IMR-90 (cell line): ENCODE measurements at regions not wholly inside any gene's neighbourhood (a gene's known extent, or its start where the extent isn't known, plus 50 kb on each side); places are given as distances from the start of the nearest gene placed in this dataset.

Source experiments
- ATAC-seq: fragments of 200-7000 bp; cut with Tn5 transposase; 2 replicates; pipeline ENCODE4 v1.9.1; 2020; ENCODE audit warnings: low read depth, mild to moderate bottlenecking, moderate library complexity
- BruUV-seq: library from RNA; stranded (reverse); fragments of 400-500 nt; replicated peaks from 2 replicates; lab custom pipeline; 2021; lab: Mats Ljungman, UMichigan
- CTCF ChIA-PET: fragments of 300-600 bp; formaldehyde crosslinking; extraction: SDS; loops from one replicate; lab custom pipeline; 2021; ENCODE audit warnings: antibody characterized with exemption; lab: Yijun Ruan, JAX
- POLR2A ChIA-PET: fragments of 300-600 bp; sonication (Branson Sonifier 250); formaldehyde crosslinking; loops from one replicate; lab custom pipeline; 2022; ENCODE audit warnings: antibody characterized with exemption; ENCODE audit not compliant: unreplicated experiment; lab: Charles Lee
- DNase-seq: peaks from one replicate; pipeline ENCODE4 v3.0.0; 2013
- H2AFZ ChIP-seq: replicated peaks from 2 replicates; pipeline ENCODE3; 2013; ENCODE audit warnings: low read length, mild to moderate bottlenecking; ENCODE audit not compliant: poor library complexity
- H2AK5ac ChIP-seq: 2 replicates; pipeline ENCODE4 v1.6.1; 2013; ENCODE audit warnings: low read depth, low read length, inconsistent platforms
- H2AK9ac ChIP-seq: replicated peaks from 2 replicates; pipeline ENCODE3; 2013; ENCODE audit warnings: mild to moderate bottlenecking, low read depth, low read length, moderate library complexity; ENCODE audit not compliant: poor library complexity
- H2BK120ac ChIP-seq: 2 replicates; pipeline ENCODE4 v1.6.1; 2013; ENCODE audit warnings: low read depth, low read length, inconsistent platforms
- H2BK15ac ChIP-seq: 3 replicates; pipeline ENCODE4 v1.6.1; 2013; ENCODE audit warnings: low read depth, low read length, inconsistent platforms
- H2BK20ac ChIP-seq: 2 replicates; pipeline ENCODE4 v1.6.1; 2013; ENCODE audit warnings: low read depth, mild to moderate bottlenecking, inconsistent platforms, low read length, moderate library complexity
- H2BK5ac ChIP-seq: 2 replicates; pipeline ENCODE4 v1.6.1; 2013; ENCODE audit warnings: mild to moderate bottlenecking, low read depth, low read length, inconsistent platforms; ENCODE audit not compliant: poor library complexity, severe bottlenecking
- H3K14ac ChIP-seq: replicated peaks from 2 replicates; pipeline ENCODE4 v1.6.1; 2013; ENCODE audit warnings: low read depth, low read length, inconsistent platforms
- H3K18ac ChIP-seq: 2 replicates; pipeline ENCODE4 v1.6.1; 2013; ENCODE audit warnings: low read depth, low read length, control low read depth
- H3K23ac ChIP-seq: 2 replicates; pipeline ENCODE4 v1.6.1; 2013; ENCODE audit warnings: low read depth, low read length, inconsistent platforms
- H3K27ac ChIP-seq: 2 replicates; pipeline ENCODE4 v1.5.1; 2013; ENCODE audit warnings: mild to moderate bottlenecking, control low read depth, low read length; ENCODE audit not compliant: insufficient read depth
- H3K27me3 ChIP-seq: 2 replicates; pipeline ENCODE4 v1.6.1; 2013; ENCODE audit warnings: low read length; ENCODE audit not compliant: control insufficient read depth, insufficient read depth
- H3K36me3 ChIP-seq: 2 replicates; pipeline ENCODE4 v1.6.1; 2013; ENCODE audit warnings: low read length, mixed read lengths; ENCODE audit not compliant: control insufficient read depth, insufficient read depth
- H3K4ac ChIP-seq: 2 replicates; pipeline ENCODE4 v1.6.1; 2013; ENCODE audit warnings: low read depth, low read length, inconsistent platforms
- H3K4me1 ChIP-seq: 2 replicates; pipeline ENCODE4 v1.6.1; 2013; ENCODE audit warnings: low read length, mixed read lengths; ENCODE audit not compliant: control insufficient read depth, insufficient read depth
- H3K4me2 ChIP-seq: 2 replicates; pipeline ENCODE4 v1.6.1; 2013; ENCODE audit warnings: low read depth, mild to moderate bottlenecking, control low read depth, low read length, moderate library complexity
- H3K4me3 ChIP-seq: 2 replicates; pipeline ENCODE4 v1.5.1; 2013; ENCODE audit warnings: low read depth, mild to moderate bottlenecking, control low read depth, low read length, moderate library complexity; ENCODE audit not compliant: insufficient read depth
- H3K56ac ChIP-seq: 2 replicates; pipeline ENCODE4 v1.6.1; 2013; ENCODE audit warnings: low read length, inconsistent platforms; ENCODE audit not compliant: insufficient read depth; ENCODE audit errors: extremely low read depth
- H3K79me1 ChIP-seq, 2 experiments: 2 replicates each; pipeline ENCODE4 v1.6.1; 2013; ENCODE audit warnings: low read length in 2 of 2, inconsistent platforms in 1 of 2, low read depth in 1 of 2
- H3K9ac ChIP-seq: 2 replicates; pipeline ENCODE4 v1.6.1; 2013; ENCODE audit warnings: low read depth, low read length, control low read depth
- H3K9me1 ChIP-seq: 2 replicates; pipeline ENCODE4 v1.6.1; 2013; ENCODE audit warnings: low read length, inconsistent platforms; ENCODE audit not compliant: insufficient read depth
- H3K9me3 ChIP-seq: 2 replicates; pipeline ENCODE4 v1.6.1; 2013; ENCODE audit warnings: low read length; ENCODE audit not compliant: control insufficient read depth, insufficient read depth
- H4K20me1 ChIP-seq: 2 replicates; pipeline ENCODE4 v1.6.1; 2013; ENCODE audit warnings: low read length, inconsistent platforms; ENCODE audit not compliant: insufficient read depth
- H4K5ac ChIP-seq: 2 replicates; pipeline ENCODE4 v1.6.1; 2013; ENCODE audit warnings: mild to moderate bottlenecking, low read depth, low read length, control low read depth
- H4K8ac ChIP-seq, 2 experiments: 2 replicates each; pipeline ENCODE4 v1.6.1; 2013; ENCODE audit warnings: low read depth in 2 of 2, low read length in 2 of 2, control low read depth in 1 of 2, inconsistent platforms in 1 of 2
- H4K91ac ChIP-seq: 2 replicates; pipeline ENCODE4 v1.6.1; 2013; ENCODE audit warnings: low read depth, low read length, inconsistent platforms; ENCODE audit not compliant: insufficient read depth
- CHD1 ChIP-seq: IDR thresholded peaks from 2 replicates; pipeline ENCODE4 v1.6.1; 2012; ENCODE audit warnings: low read depth, low read length, improper control_type of control experiment
- MXI1 ChIP-seq: IDR thresholded peaks from 2 replicates; pipeline ENCODE4 v1.6.1; 2012; ENCODE audit warnings: low read depth, mild to moderate bottlenecking, low read length, moderate library complexity, borderline replicate concordance
- NFE2L2 ChIP-seq: fragments of 150-350 bp; IDR thresholded peaks from 2 replicates; pipeline ENCODE4 v1.6.1; 2016; ENCODE audit warnings: low read depth, mild to moderate bottlenecking, low read length
- POLR2A ChIP-seq: IDR thresholded peaks from 2 replicates; pipeline ENCODE4 v1.6.1; 2012; ENCODE audit warnings: mild to moderate bottlenecking, low read depth, low read length
- RAD21 ChIP-seq: IDR thresholded peaks from 2 replicates; pipeline ENCODE4 v1.6.1; 2012; ENCODE audit warnings: low read length, improper control_type of control experiment
- RCOR1 ChIP-seq: IDR thresholded peaks from 2 replicates; pipeline ENCODE4 v1.6.1; 2012; ENCODE audit warnings: mild to moderate bottlenecking, low read length, improper control_type of control experiment; ENCODE audit not compliant: insufficient replicate concordance
- SMC3 ChIP-seq: fragments of 150-350 bp; IDR thresholded peaks from 2 replicates; pipeline ENCODE4 v1.6.1; 2016; ENCODE audit warnings: low read depth, mild to moderate bottlenecking, antibody characterized with exemption, low read length, moderate library complexity
- WGBS, 2 experiments: methylation state at CpG; one replicate each; pipeline versions ENCODE4 v1.1.5 to v1.1.7; 2013; ENCODE audit warnings: missing lambda C conversion rate in 2 of 2; ENCODE audit not compliant: insufficient read length in 1 of 2; ENCODE audit errors: extremely low coverage in 2 of 2; 5-methylcytosine and 5-hydroxymethylcytosine counted together
- dilution Hi-C: fragments of 300-500 bp; cut with HindIII; formaldehyde crosslinking; loops from one replicate; pipeline ENCODE4 v1.14.3; 2018; ENCODE audit warnings: low sequenced_read_pairs; ENCODE audit not compliant: unreplicated experiment
- in situ Hi-C: fragments of 300-500 bp; cut with MboI; formaldehyde crosslinking; loops from 3 replicates; pipeline ENCODE4 v1.14.3; 2019; ENCODE audit warnings: low sequenced_read_pairs, inconsistent platforms, mixed read lengths
- intact Hi-C: fragments of 100-400 bp; cut with micrococcal nuclease; formaldehyde crosslinking; loops from 2 replicates; pipeline ENCODE4 v1.10.0; 2022
- TF ChIP-seq, protein P1 (sequence below): conservative IDR thresholded peaks from 2 replicates; pipeline ENCODE4 v1.5.1; 2012; ENCODE audit warnings: mild to moderate bottlenecking, low read depth, low read length, improper control_type of control experiment

DNA sequence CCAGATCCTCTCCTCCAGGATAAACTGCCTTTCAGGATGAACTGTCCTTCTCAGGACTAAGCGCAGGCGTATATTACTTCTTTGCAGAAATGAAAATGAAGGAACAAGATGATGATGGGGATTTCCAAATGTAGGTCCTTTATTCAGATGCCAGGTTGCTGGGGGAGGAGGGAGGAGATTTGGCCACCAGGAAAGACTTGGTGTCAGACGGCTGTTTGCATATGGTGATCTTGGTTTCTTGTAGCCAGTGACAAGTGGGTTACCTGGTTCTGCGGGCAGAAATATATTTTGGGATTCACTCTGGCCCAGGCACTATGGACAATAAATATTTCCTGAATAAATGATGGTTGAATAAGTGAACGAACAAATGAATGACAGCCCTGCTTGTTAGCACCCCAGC, 243.4 kb downstream of the MIAT start:
- Histone ChIP-seq H3K27ac (no peak overlapping the region), H3K4ac (no peak overlapping the region), H4K8ac (no peak overlapping the region), H2BK120ac (no peak overlapping the region), H2BK15ac (no peak overlapping the region), H3K4me2 (no peak overlapping the region), H3K23ac (no peak overlapping the region), H3K36me3 (no peaks in the 10 kb centered on the region), H4K20me1 (no peaks in the 10 kb centered on the region), H3K9me3 (no peaks in the 10 kb centered on the region), H3K56ac (no peak overlapping the region), H3K27me3 (peaks cover 48% of the 10 kb centered on the region), H2BK5ac (no peak overlapping the region), H4K5ac (no peak overlapping the region), H3K4me1 (peaks cover 2% of the 10 kb centered on the region; the same call in 1 of the 2 replicates), H2AFZ (no peak overlapping the region), H2AK5ac (no peak overlapping the region), H3K9me1 (peaks cover 4% of the 10 kb centered on the region), H3K79me1 (no peaks in the 10 kb centered on the region), H3K9ac (no peak overlapping the region), H3K14ac (no peak overlapping the region), H2AK9ac (no peak overlapping the region), H4K91ac (no peak overlapping the region), H3K4me3 (no peak overlapping the region), H2BK20ac (no peak overlapping the region), H3K18ac (no peak overlapping the region)
- no TSS peak for BruUV-seq
- ATAC-seq (no peak), DNase-seq (no peak)
- CTCF ChIA-PET: no interaction called here
- dilution Hi-C loops: no loop called here
- in situ Hi-C loops: no loop called here
- WGBS, 2 experiments: 100% methylated on average over 1 of the region's 5 CpGs; no CpG with 5 or more reads in 1 of the 2 experiments
- no peak for TF ChIP-seq RAD21
- TF ChIP-seq SMC3: no peak
- TF ChIP-seq POLR2A: no peak
- TF ChIP-seq CHD1: no peak
- TF ChIP-seq NFE2L2: no peak
- TF ChIP-seq MXI1: no peak
- TF ChIP-seq RCOR1: no peak
- TF ChIP-seq, protein P1, sequence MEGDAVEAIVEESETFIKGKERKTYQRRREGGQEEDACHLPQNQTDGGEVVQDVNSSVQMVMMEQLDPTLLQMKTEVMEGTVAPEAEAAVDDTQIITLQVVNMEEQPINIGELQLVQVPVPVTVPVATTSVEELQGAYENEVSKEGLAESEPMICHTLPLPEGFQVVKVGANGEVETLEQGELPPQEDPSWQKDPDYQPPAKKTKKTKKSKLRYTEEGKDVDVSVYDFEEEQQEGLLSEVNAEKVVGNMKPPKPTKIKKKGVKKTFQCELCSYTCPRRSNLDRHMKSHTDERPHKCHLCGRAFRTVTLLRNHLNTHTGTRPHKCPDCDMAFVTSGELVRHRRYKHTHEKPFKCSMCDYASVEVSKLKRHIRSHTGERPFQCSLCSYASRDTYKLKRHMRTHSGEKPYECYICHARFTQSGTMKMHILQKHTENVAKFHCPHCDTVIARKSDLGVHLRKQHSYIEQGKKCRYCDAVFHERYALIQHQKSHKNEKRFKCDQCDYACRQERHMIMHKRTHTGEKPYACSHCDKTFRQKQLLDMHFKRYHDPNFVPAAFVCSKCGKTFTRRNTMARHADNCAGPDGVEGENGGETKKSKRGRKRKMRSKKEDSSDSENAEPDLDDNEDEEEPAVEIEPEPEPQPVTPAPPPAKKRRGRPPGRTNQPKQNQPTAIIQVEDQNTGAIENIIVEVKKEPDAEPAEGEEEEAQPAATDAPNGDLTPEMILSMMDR: no peak
- POLR2A ChIA-PET: no interaction called here
- intact Hi-C loops: no loop called here
